T1000 (cell line): ENCODE measurements at regions not wholly inside any gene's neighbourhood (a gene's known extent, or its start where the extent isn't known, plus 50 kb on each side); places are given as distances from the start of the nearest gene placed in this dataset.

Experiments used
- DNase-seq: peaks from one replicate; lab custom pipeline; 2025; ENCODE audit warnings: mixed read lengths; lab: John Stamatoyannopoulos, UW

DNA sequence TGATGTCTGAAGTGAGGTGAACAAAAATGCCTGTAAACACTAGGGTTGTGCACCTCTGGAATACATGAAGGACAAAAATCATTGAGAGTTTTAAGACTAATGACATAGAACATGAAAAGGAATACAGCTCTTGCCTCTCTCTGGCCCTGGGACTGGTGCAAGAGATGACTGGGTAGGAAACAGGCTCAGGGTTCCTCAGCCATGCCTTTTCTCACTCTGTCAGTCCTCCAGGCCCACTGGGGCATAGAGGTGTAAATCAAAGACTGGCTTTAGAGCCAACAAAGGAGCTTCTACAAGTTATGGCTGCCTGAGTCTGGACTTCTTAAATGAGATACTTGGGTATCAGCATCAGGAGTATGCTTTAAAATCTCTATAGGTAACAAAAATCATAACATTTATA is 554.7 kb upstream of the KCNMB2 start:
- DNase-seq = no peak

DNA sequence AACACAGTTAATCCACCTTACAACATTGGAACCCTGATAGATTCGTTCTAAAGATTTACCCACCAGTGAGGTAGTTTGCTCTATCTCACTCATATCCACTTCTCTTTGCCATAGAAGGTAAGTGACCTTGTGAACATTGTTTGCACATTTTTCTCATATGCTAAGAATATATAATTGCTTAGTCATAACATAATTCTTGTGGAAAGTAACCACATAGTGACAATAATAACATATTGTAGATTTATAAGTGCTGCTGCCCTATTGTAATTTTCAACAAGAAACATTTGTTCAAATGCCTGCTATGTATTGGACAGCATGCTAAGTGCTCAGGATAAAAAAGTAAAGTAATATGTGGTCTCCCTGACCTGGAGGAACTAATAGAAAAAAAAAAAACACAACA is 554.2 kb upstream of the KCNMB2 start:
- no peak for DNase-seq

DNA sequence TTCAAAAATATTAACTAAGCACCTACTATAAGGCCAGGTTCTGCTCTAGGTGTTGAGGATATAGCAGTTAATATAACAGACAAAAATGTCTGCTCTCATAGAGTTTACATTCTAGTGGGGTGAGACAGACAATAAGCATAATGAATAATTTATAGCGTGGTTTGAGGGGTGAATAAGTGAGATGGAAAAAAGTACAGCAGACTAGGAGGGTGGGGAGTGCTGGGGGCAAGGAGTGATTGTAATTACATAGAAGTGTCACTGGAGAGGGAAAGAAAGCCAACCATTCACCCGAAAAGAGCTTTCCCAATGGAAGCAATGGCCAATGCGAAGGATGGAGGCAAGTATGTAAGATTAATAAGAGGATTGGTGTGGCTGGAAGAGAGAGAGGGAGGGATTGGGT is 552.9 kb upstream of the KCNMB2 start:
- DNase-seq = no peak

DNA sequence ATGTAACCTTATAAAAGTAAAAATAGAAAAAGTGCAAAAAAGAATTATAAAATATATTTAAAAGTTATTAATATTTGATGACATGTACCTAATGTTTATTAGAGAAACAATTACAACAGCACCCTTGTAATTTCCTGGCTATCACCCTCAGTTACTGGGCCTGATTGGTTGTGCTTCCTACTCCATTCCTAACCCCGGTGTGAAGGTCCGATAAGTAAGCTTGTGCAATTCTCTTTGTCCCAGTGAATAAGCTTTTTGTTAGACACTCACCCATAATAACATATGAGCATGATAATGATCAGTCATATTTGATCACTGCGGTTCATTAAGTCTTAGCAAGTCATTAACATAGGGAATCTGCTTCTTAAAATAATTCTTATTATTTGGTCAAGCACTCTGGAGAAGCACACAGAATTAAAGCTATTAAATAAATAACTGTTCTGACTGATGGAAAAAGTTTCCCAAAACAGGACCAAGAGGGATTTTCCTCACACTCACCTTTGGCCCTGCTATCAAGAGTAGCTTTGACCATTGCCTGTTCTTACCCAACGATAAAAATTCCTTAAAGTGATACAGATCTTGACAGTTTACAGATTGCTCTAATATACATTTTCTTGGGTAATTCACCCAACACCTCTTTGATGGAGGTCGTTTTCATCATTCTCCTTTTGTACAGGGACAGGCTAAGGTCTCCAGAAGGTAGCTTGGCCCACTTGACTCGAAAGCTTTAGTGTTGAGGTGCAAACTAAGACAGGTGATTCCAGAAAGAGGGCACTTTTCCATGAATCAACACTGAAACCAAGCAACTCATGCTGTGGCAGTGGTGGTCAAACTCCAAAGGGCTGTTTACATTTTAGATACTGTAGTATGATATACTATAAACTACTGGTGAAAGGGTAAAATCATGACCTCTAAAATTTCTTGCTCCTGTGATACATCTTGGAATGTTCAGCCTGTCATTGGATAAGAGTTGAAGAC is 543.0 kb upstream of the KCNMB2 start:
- no peak for DNase-seq

DNA sequence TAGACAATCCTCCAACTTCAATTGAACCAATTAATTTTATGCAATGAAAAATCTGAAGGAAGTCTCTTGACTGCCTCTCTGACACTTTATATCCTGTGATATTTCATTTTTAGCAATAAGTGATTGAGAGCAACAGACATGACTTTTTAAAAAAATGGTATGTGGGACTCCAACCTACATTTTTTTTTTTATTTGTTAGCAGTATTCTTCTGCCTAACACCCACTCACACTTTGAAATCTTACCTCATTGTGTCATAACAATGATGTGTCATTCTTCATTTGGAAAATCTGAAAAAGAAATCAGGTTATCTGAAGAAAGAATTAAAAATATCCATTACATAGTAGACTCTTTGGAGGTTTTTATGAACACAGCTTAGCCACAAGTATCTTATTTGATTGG is 541.3 kb upstream of the KCNMB2 start:
- DNase-seq = no peak

DNA sequence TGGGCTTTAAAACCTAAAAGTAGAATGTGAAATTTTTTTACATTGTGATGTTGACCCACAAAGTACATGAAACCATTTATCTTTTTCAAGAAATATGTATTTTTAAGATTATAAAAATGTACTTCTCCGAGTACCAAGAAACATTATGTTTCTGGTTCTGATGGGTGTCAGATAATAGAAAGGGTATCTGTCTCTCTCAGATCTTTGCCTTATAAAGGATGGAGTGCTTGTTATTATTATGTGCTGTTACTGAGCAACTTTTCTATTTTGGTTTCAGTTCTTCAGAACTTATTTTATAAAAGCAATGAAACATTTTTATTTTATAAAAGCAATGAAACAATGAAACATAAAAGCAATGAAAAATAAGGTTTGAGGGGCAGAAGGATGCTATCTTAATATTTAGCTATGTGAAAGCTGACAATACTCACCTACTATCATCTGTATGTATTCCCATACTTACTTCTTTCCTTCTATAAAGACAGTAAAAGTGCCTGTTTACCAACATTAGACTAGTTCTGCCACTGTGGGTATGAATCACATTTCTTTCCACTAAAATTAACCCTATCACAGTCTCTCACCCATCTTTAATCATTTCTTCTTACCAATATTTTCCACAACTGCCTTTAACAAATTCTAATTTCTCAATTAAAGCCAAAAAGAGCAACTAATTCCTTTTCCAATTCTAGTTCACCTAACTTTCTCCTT is 540.7 kb upstream of the KCNMB2 start:
- no peak for DNase-seq

DNA sequence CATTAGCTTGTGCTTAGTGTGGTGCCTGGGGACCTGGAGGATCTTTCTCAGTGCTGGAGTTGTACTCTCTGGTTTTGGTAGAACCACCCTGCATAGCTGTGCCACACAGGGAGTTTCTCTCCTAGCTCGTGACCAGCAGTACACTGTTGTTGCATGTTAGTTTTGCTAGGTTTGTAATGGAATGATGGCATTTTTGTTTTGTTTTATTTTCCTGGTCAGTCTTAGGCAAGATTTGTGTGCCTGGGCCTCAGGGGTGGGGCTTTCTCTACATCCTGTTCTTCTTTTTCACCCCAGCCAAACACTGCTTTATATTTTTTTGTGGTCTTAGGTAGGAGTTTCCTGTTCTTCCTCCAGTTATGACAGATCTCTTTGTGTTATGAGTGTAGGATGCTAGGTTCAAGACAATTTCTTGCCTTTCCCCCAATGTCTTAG is 534.5 kb upstream of the KCNMB2 start:
- no peak for DNase-seq

DNA sequence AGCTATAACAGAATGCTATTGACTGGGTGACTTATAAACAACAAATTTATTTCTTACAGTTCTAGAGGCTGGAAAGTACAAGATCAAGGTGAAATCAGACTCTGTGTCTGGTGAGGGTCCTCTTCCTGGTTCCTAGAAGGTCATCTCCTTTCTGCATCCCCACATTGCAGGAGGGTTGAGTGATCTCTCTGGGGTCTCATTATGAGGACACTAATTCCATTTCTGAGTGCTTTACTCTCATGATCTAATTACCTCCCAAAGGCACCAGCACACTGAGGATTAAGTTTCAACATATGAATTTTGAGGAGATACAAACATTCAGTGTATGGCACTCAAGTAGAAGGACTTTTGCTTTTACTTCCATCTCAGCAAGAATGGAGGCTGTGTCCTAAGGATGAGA is 534.1 kb upstream of the KCNMB2 start:
- no peak for DNase-seq

DNA sequence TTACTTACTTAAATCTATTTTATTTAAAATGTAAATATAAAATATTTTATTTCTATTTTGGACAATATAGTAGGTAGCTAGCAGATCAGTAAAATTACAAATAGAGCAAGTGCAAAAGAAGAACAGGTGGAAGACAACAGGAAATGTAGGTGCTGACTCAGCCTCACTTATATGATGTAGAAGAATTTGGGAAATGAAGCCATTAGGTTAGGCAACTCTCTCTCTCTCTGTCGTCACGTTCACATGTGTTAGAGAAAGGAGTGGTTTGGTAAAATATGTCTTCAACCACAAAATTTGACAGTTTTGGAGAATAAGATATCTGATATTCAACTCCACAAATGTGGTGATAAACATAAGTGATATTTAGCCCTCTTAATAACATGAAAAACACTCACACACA is 532.5 kb upstream of the KCNMB2 start:
- no peak for DNase-seq

DNA sequence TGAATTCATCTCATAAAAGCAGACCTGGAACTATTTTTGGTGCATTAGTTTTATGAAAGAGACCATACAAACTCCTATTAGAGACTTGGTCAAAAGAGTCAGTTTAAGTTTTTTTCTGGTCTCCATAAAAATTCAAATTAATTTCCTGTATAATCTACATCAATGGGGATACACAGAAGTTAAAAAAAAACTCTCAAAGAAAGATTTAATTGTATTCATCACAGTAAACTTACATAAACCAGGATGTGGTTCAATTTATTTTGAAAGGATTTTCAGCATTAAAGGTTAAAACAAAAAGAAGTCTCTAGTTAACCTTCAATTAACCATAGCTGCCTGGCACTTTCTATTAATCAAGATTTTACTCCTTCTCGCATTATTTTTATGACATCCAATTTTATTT is 530.3 kb upstream of the KCNMB2 start:
- no peak for DNase-seq

DNA sequence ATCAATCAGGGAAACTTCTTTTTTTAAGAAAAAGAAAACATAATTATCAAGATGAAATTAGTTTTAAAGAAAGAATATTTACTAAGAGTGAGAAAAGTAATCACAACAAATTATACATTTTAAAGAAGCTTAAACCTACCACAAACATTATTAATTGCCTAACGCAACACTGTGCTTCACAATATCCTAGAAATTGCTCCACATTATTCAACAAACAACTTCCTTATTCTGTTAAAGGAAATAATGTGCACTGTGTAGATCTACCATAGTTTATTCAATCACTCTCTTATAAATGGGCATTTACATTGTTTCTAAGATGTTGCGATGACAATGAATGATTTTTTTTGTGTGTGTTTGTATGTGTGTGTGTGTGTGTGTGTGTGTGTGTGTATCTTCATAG is 525.9 kb upstream of the KCNMB2 start:
- DNase-seq = no peak

DNA sequence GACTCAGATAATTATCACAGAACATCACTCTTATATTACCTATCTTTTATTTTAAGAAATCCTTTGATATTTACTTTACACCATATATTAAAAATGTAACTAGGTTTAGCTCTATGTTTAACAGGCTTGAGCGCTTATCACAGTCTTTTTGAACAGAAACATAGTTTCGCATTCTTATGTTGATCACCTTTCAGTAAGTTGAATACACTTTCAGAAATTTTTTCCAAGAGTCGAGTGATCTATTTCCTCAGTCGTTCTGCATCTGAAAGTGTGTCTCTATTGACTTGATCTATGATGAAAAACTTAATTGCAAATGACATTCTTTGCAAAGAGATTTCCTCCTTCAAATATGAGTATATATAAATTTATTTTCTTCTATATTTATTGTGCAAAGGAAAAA is 516.6 kb upstream of the KCNMB2 start:
- DNase-seq = no peak

DNA sequence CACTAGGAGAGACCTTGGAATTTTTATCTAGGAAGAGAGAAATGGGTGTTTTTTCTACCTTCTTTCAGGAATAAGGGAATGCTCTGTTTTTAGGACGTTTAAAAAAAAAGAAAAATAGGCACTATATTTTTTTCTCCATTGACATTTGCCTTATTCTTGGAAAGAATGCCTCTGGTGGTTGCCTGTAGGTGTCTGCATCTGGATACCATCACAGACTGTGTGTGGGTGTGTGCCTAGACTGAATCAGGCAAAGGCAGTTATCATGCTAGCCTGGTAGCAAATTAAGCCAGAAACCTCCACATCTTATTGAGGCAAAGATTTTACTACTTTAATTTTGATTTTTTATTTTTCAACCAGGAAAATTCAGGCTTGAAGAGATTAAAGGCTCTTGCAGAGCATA is 513.6 kb upstream of the KCNMB2 start:
- DNase-seq = no peak

DNA sequence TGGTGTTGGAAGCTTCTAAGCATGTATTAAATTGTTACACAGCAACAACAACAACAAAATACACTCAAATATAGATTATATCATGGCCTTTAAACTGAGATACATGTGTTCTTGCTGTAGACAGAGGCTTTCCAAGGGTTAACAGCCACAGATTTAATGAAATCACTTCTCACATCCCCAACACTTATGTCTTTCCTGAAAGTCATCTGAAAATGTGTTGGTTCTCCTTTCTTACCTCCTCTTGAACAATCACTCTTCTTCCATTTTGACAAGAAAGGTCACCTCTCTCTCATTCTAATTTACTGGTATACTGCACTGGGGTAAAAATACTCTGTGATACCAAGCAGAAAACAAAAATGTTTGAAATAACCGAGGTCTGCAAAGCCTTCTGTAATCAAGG is 507.3 kb upstream of the KCNMB2 start:
- no peak for DNase-seq

DNA sequence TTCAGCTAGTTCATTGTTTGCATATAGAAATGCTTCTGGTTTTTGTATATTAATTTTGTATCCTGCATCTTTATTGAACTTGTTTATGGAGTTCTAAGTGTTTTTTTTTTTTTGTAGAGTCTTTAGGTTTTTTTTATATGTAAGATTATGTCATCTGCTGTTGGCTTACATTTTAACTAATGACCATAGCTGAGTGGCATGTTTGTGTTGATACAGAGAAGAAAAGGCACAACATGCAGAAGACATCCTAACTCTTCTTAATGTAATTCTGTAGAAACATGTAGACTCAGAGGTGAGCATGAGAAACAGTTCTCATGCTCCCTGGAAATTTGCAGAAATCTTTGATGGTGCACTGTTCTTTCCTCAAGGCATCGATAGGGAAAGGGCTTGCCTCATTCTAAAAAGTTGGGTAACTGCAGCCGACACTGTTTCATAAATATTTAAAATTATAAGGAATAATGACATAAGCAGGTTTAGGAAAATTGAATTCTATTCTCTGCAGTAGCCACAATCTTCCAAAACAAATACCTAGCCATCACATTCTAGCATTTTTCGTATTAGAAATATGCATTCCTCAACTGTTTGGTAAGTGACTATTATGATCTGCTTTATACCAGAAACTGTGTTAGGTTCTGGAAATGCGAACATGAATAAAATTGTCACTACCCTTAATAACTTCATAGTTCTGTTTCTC is 499.6 kb upstream of the KCNMB2 start:
- no peak for DNase-seq

DNA sequence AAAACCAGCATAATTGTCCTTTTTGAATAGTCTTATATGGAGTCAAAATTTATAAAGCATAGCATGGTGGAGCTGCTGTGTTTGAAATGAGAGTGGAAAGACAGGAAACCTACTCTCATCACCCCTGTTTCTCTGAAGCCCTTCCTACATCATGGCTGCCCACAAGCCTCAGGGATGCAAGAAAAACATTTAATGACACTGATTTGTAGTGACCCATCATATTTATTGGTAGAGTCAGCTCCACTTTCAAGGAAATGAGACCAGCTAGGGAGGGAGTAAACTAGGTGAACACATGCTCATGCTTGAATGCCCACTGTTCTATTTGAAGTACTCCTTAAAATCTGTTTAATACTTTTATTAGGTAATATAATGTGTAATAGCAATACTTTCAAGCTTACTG is 494.3 kb upstream of the KCNMB2 start:
- DNase-seq = no peak

DNA sequence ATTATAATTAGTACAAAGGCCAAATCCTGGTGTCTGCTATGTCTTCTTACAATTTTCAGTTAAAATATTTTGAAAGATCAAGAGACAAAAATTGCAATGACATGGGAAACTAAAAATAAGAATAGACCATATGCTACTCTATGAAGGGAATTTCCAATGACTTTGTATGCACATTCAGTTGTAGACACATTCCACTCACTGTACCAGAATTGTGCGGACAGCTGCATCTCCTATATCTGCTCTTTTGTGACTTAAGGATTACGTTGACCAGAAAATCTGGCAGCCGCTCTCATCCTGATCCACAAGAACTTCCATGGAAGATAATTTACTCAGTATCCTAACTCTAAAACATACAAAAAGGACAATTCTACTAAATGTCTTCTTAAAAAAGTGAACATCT is 493.9 kb upstream of the KCNMB2 start:
- no peak for DNase-seq

DNA sequence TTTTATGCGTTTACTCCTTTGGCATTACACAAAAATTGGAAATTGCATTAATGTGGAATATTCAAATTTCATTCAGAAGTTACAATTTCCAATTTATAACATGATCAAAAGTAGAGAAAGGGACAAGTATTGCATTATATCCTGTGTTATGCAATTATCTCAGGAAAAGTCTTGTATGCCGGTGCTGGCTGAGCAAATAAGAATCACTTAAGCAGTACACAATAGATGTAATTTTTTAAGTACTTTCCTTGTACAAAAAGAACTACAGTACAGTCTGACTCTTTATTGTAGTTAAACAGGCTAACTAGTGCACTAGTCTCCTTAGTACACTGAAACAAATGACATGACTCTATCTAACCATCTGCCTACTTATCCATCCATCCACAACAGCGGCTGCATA is 493.2 kb upstream of the KCNMB2 start:
- DNase-seq = no peak

DNA sequence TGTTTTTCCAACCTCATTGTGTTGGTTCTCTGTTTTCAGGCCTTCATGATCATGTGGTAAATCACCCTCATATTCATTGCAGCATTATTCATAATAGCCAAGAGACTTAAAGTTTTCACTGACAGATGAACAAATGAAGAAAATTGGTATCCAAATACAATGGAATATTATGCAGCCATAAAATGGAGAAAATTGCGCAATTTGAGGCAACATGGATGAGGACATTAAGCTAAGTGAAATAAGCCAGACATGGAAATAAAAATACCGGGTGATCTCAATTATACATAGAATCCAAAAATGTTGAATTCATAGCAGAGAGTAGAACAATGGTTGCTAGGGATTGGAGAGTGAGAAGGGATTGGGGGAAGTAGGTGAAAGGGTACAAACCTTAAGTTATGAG is 491.9 kb upstream of the KCNMB2 start:
- DNase-seq = no peak

DNA sequence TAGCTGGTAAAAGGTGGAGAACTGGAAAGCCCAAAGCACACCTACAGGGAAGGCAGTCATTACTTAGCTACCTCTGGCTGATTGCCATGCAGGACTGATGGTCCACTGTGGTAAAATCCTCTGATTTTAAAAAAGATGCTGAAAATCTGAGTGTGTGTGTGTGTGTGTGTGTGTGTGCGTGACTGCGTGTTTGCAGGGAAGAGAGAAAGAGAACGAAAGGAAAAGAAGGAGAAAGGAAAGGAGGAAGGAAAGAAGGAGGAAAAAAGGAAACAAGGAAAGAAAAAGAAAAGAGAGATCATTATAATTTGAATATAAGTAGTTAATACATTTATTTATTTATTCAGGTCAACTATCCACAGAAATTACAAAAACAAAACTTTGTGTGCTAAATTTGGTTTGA is 488.7 kb upstream of the KCNMB2 start:
- DNase-seq = no peak

DNA sequence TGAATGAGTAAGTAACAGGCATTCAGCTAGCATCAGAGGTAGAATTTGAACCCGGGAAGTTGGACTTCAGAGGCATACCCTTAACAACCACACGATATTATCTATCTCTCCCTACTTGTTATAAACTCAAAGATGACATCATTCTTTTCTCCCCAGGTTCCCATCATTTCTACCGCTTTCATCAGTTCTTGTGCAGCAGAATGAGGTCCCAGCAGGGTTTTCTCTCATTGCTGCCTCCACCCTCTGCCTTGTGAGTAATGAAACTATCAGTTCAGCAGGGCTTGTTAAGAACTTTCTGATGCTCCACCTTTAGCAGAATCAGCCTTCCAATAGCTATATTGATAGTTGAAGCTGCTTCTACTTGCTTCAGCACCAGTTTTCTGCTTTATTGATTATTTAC is 487.5 kb upstream of the KCNMB2 start:
- DNase-seq = no peak

DNA sequence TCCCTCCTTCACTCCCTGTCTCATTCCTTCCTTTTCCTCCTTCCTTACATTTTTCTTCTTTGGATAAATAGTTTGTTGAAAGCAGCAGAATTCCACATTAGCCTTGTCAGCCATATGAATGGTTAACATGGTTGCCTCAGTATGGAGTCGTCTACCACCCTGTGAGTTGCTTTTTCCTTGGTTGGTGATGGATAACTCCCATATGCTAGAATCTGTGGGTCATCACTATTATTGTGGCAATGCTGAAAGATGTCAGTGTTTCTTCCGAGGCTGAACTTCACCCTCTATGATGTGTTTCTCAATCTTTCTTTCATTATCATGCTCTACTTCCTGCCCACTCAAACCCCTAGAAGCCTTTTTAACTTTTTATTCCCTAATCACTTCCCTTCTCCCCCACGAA is 481.8 kb upstream of the KCNMB2 start:
- no peak for DNase-seq

DNA sequence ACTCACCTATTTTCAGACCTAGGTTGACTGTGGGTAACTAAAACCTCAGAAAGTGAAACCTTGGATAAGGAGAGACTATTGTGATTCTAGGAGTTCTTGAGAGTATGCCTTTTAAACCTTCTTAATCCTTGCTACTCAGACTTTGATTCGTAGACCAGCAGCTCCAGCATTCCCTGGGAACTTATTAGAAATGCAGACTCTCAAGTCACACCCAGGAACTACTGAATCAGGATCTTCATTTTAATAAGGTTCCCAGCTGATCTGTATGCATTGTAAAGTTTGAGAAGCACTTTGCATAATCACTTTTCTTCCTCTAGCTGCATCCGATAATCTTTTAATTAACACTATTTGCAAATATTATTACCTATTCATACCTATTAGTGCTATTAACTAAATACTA is 480.3 kb upstream of the KCNMB2 start:
- DNase-seq = no peak
